ENCODE measurements at regions not wholly inside any gene's neighbourhood (a gene's known extent, or its start where the extent isn't known, plus 50 kb on each side); places are given as distances from the start of the nearest gene placed in this dataset.

GRCh38 chr10:58140691-58141347 lies 126.9 kb downstream of the IPMK start:
- no peak for TF ChIP-seq CTCF (IDR thresholded peaks at IDR 0.05)
- WGBS, 3 donors, result 63 to 74% (median 66%) methylated on average over 5 of the region's 5 CpGs
- ATAC-seq (no peak), DNase-seq (no peak)
- Histone ChIP-seq H3K4me3 (no peak overlapping the region), H3K9me3 (no peaks in the 10 kb centered on the region), H3K27ac (no peak overlapping the region), H3K27me3 (ENCODE audit: insufficient read depth in 3 of 3, low read length in 2 of 3) (peaks cover 0 to 5% (median 0%) of the 10 kb centered on the region in 3 donors), H3K4me1 (no peaks in the 10 kb centered on the region), H3K36me3 (ENCODE audit: insufficient read depth in 1 of 2, low read depth in 1 of 2) (no peaks in the 10 kb centered on the region)
- intact Hi-C loops (cut with DNase I), result no loop called here

GRCh38 chr10:58140054-58140453 lies 127.6 kb downstream of the IPMK start:
- Histone ChIP-seq H3K36me3 (ENCODE audit: insufficient read depth in 1 of 2, low read depth in 1 of 2) (no peaks in the 10 kb centered on the region), H3K27ac (no peak overlapping the region), H3K9me3 (no peaks in the 10 kb centered on the region), H3K27me3 (ENCODE audit: insufficient read depth in 3 of 3, low read length in 2 of 3) (peaks cover 0 to 5% (median 0%) of the 10 kb centered on the region in 3 donors), H3K4me3 (no peak overlapping the region), H3K4me1 (no peaks in the 10 kb centered on the region)
- no peak for TF ChIP-seq CTCF (IDR thresholded peaks at IDR 0.05)
- ATAC-seq, result no peak
- 69 to 72% (median 70%) methylated on average over 2 of the region's 2 CpGs for WGBS, 3 donors
- intact Hi-C loops (cut with DNase I), result no loop called here
- no peak for DNase-seq

- no peak for TF ChIP-seq CTCF (IDR thresholded peaks at IDR 0.05)
- H3K9me3 ChIP-seq, result no peaks in the 10 kb centered on the region
- intact Hi-C loops (cut with DNase I), result no loop called here
- H3K4me3 ChIP-seq, result no peak overlapping the region
- H3K4me1 ChIP-seq, result no peaks in the 10 kb centered on the region
- no peak for ATAC-seq
- 38 to 44% (median 44%) methylated on average over 5 of the region's 5 CpGs for WGBS, 3 donors
- no peaks in the 10 kb centered on the region for H3K36me3 ChIP-seq (ENCODE audit: insufficient read depth in 1 of 2, low read depth in 1 of 2)
- no peak overlapping the region for H3K27ac ChIP-seq
- H3K27me3 ChIP-seq (ENCODE audit: insufficient read depth in 3 of 3, low read length in 2 of 3), result peaks cover 0 to 5% (median 0%) of the 10 kb centered on the region in 3 donors
- DNase-seq, result no peak
Observed at GRCh38 chr10:58137813-58138212, 129.9 kb downstream of the IPMK start.

GRCh38 chr10:58115218-58116050 lies 152.3 kb downstream of the IPMK start:
- TF ChIP-seq CTCF (IDR thresholded peaks at IDR 0.05), result no peak
- no peak overlapping the region for H3K4me3 ChIP-seq
- ATAC-seq (no peak), DNase-seq (no peak)
- no peaks in the 10 kb centered on the region for H3K36me3 ChIP-seq (ENCODE audit: insufficient read depth in 1 of 2, low read depth in 1 of 2)
- WGBS, 3 donors, result 80 to 86% (median 83%) methylated on average over 9 of the region's 9 CpGs
- H3K27ac ChIP-seq, result no peak overlapping the region
- H3K9me3 ChIP-seq, result no peaks in the 10 kb centered on the region
- no peaks in the 10 kb centered on the region for H3K27me3 ChIP-seq (ENCODE audit: insufficient read depth in 3 of 3, low read length in 2 of 3)
- intact Hi-C loops (cut with DNase I), result no loop called here
- no peaks in the 10 kb centered on the region for H3K4me1 ChIP-seq
